ENCODE measurements at regions not wholly inside any gene's neighbourhood (a gene's known extent, or its start where the extent isn't known, plus 50 kb on each side); places are given as distances from the start of the nearest gene placed in this dataset.
"Not testable (repeated sequence)": the region's sequence is repeated elsewhere in the genome, so short reads cannot be mapped to it uniquely, and the experiment has no call there.

GRCh38 chr15:23869396-23869795 lies 182.3 kb upstream of the NDN start:
- DNase-seq: peak; percentile 50 to 73 (median 60)
- WGBS, 2 donors: 19 to 40% methylated on average over 10 to 24 of the region's 24 CpGs
- H3K36me3 ChIP-seq (replicated peaks in 1 of 2; ENCODE audit: insufficient read depth in 1 of 2, low read depth in 2 of 2): no peaks in the 10 kb centered on the region
- no peak overlapping the region for H3K4me3 ChIP-seq
- ATAC-seq: peak; percentile 60
- H3K9me3 ChIP-seq: no peaks in the 10 kb centered on the region
- no peaks in the 10 kb centered on the region for H3K27me3 ChIP-seq
- intact Hi-C loops (cut with DNase I): no loop called here
- TF ChIP-seq CTCF (IDR thresholded peaks at IDR 0.05): no peak
- peak in 2 of 3 donors; percentile 8 to 11 for TF ChIP-seq POLR2A (IDR thresholded peaks at IDR 0.05)
- no peaks in the 10 kb centered on the region for H3K4me1 ChIP-seq
- no peak overlapping the region for H3K27ac ChIP-seq

GRCh38 chr15:23873613-23874012 lies 186.5 kb upstream of the NDN start:
- 60 to 66% methylated on average over 8 of the region's 8 CpGs for WGBS, 2 donors
- H3K36me3 ChIP-seq (replicated peaks in 1 of 2; ENCODE audit: insufficient read depth in 1 of 2, low read depth in 2 of 2); H3K4me1 ChIP-seq; H3K4me3 ChIP-seq; H3K27me3 ChIP-seq; intact Hi-C loops (cut with DNase I); DNase-seq; H3K27ac ChIP-seq; ATAC-seq; H3K9me3 ChIP-seq: not testable (repeated sequence)

- H3K4me3 ChIP-seq: no peak overlapping the region
- no peaks in the 10 kb centered on the region for H3K9me3 ChIP-seq
- intact Hi-C loops (cut with DNase I): loop anchor here (5.0 kb wide), 1 partner anchor 230 kb away; the partner anchor contains the start of gene MAGEL2
- 12 to 14% methylated on average over 31 to 36 of the region's 36 CpGs for WGBS, 2 donors
- DNase-seq (peak; percentile 74 to 80 (median 75)), ATAC-seq (peak; percentile 80)
- H3K36me3 ChIP-seq (replicated peaks in 1 of 2; ENCODE audit: insufficient read depth in 1 of 2, low read depth in 2 of 2): no peaks in the 10 kb centered on the region
- H3K27me3 ChIP-seq: no peaks in the 10 kb centered on the region
- no peaks in the 10 kb centered on the region for H3K4me1 ChIP-seq
- TF ChIP-seq POLR2A (IDR thresholded peaks at IDR 0.05) (no peak), CTCF (IDR thresholded peaks at IDR 0.05) (peak; percentile 40 to 82 (median 74))
- no peak overlapping the region for H3K27ac ChIP-seq
Observed at GRCh38 chr15:23877502-23878412, 190.7 kb upstream of the NDN start.

GRCh38 chr15:23881291-23881690 lies 194.2 kb upstream of the NDN start:
- Histone ChIP-seq H3K9me3 (no peaks in the 10 kb centered on the region), H3K4me3 (no peak overlapping the region), H3K27me3 (no peaks in the 10 kb centered on the region), H3K36me3 (replicated peaks in 1 of 2; ENCODE audit: insufficient read depth in 1 of 2, low read depth in 2 of 2) (no peaks in the 10 kb centered on the region), H3K4me1 (no peaks in the 10 kb centered on the region), H3K27ac (no peak overlapping the region)
- WGBS, 2 donors: 49 to 63% methylated on average over 8 to 9 of the region's 9 CpGs
- ATAC-seq (no peak), DNase-seq (no peak)
- intact Hi-C loops (cut with DNase I): no loop called here
- TF ChIP-seq POLR2A (IDR thresholded peaks at IDR 0.05): no peak
- TF ChIP-seq CTCF (IDR thresholded peaks at IDR 0.05): no peak

GRCh38 chr15:23890218-23890617 lies 203.1 kb upstream of the NDN start:
- no peak for TF ChIP-seq CTCF (IDR thresholded peaks at IDR 0.05)
- TF ChIP-seq POLR2A (IDR thresholded peaks at IDR 0.05): no peak
- Histone ChIP-seq H3K4me1 (no peaks in the 10 kb centered on the region), H3K9me3 (no peaks in the 10 kb centered on the region), H3K4me3 (no peak overlapping the region), H3K36me3 (replicated peaks in 1 of 2; ENCODE audit: insufficient read depth in 1 of 2, low read depth in 2 of 2) (no peaks in the 10 kb centered on the region), H3K27ac (no peak overlapping the region), H3K27me3 (no peaks in the 10 kb centered on the region)
- DNase-seq: no peak
- no peak for ATAC-seq
- intact Hi-C loops (cut with DNase I): no loop called here
- 22 to 26% methylated on average over 2 of the region's 2 CpGs for WGBS, 2 donors

All from body of pancreas (tissue), 4 donors.